ENCODE measurements at regions not wholly inside any gene's neighbourhood (a gene's known extent, or its start where the extent isn't known, plus 50 kb on each side); places are given as distances from the start of the nearest gene placed in this dataset.

DNA sequence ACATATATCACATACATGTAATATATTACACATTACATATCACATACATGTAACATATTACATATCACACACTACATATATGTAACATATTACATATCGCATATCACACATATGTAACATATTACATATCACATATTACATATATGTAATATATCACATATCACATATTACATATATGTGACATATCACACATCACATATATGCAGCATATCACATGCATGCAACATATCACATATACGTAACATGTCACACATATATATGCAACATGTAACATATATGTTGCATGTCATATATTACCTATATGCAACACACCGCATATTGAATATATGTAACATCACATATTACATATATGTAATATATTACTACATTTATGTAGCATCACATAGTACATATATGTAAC lies 211.2 kb downstream of the ARL6IP6 start:
- Histone ChIP-seq H3K27me3 (ENCODE audit: control insufficient read depth, insufficient read depth, low read length) (no peaks in the 10 kb centered on the region), H3K4me1 (ENCODE audit: control insufficient read depth, insufficient read depth, low read length) (peaks cover 5% of the 10 kb centered on the region), H3K4me3 (ENCODE audit: low read depth, low read length) (no peak overlapping the region), H3K27ac (ENCODE audit: low read depth, low read length) (no peak overlapping the region), H3K36me3 (ENCODE audit: control insufficient read depth, insufficient read depth, low read length) (no peaks in the 10 kb centered on the region), H3K9me3 (ENCODE audit: control insufficient read depth, insufficient read depth, low read length) (no peaks in the 10 kb centered on the region)
- DNase-seq (ENCODE audit: low read depth in 4 of 6, low spot score in 6 of 6), result no peak
- no CpG with 5 or more reads among the region's 3 CpGs for WGBS (ENCODE audit: insufficient coverage)

DNA sequence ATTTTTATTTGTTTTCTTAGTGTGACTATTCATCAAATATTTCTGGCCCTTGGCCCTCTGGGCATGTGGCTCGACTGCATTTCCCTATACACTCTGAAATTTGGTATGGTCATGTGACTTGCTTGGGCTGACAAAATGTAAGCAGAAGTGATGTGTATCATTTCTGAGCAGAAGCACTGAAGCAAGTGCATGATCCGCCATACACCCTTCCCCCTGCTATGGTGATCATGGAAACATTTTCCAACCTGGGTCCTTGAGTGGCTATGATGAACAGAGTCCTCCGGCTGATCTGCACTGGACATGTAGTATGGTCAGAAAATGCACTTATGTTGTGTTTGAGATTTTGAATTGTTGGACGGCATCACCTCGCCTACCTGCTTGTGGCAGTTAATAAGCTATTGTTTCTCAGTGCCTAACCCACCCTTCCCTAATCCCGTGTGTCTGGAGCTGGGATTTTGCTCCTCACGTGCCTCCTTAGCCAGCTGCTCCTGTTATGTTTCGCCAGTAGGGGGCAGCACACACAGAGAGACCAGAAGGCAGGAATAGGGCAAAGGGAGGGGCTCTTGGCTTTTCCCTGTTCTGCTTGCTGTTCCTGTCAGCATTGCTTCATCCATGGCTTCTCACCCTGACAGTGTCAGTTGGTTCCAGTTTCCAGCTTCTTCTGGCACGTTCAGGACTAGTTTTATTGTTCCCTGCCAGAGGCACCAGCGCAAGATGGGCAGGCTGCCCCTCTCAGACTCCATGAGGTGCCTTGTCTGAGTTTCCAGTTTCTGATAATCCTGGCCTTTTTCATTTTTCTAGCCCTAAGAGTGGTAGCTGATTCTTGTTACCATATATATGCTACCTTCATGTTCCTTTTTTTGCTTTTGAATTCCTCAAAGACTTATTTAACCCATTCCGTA lies 207.4 kb downstream of the ARL6IP6 start:
- Histone ChIP-seq H3K4me1 (ENCODE audit: control insufficient read depth, insufficient read depth, low read length) (peaks cover 5% of the 10 kb centered on the region), H3K4me3 (ENCODE audit: low read depth, low read length) (no peak overlapping the region), H3K9me3 (ENCODE audit: control insufficient read depth, insufficient read depth, low read length) (no peaks in the 10 kb centered on the region), H3K36me3 (ENCODE audit: control insufficient read depth, insufficient read depth, low read length) (no peaks in the 10 kb centered on the region), H3K27me3 (ENCODE audit: control insufficient read depth, insufficient read depth, low read length) (no peaks in the 10 kb centered on the region), H3K27ac (ENCODE audit: low read depth, low read length) (no peak overlapping the region)
- peak in 3 of 6 donors; percentile 22 to 84 (median 84) for DNase-seq (ENCODE audit: low read depth in 4 of 6, low spot score in 6 of 6)
- 38% methylated on average over 5 of the region's 11 CpGs for WGBS (ENCODE audit: insufficient coverage)

DNA sequence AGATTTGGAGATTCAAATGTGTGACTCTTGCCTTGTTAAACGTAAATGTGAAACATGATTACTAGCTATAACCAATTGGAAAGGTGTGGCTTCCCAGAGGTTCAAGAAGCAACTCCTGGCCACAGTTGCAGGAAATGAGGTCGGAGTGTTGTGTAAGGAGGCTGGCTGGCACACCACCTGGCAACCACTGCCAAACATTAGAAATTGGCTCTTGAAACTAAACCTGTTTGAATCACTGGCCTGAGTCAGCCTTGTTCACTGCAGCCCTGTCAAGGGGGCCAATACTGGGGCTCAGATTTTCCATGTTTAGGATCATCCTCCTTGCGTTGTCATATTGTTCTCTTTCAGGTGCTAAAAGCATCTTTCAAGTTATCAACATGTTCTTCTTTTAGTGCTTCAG lies 206.3 kb downstream of the ARL6IP6 start:
- H3K27ac ChIP-seq (ENCODE audit: low read depth, low read length), result no peak overlapping the region
- H3K9me3 ChIP-seq (ENCODE audit: control insufficient read depth, insufficient read depth, low read length), result no peaks in the 10 kb centered on the region
- no peaks in the 10 kb centered on the region for H3K36me3 ChIP-seq (ENCODE audit: control insufficient read depth, insufficient read depth, low read length)
- 90% methylated on average over 1 of the region's 3 CpGs for WGBS (ENCODE audit: insufficient coverage)
- no peak for DNase-seq (ENCODE audit: low read depth in 4 of 6, low spot score in 6 of 6)
- H3K4me3 ChIP-seq (ENCODE audit: low read depth, low read length), result no peak overlapping the region
- H3K4me1 ChIP-seq (ENCODE audit: control insufficient read depth, insufficient read depth, low read length), result peaks cover 5% of the 10 kb centered on the region
- no peaks in the 10 kb centered on the region for H3K27me3 ChIP-seq (ENCODE audit: control insufficient read depth, insufficient read depth, low read length)

DNA sequence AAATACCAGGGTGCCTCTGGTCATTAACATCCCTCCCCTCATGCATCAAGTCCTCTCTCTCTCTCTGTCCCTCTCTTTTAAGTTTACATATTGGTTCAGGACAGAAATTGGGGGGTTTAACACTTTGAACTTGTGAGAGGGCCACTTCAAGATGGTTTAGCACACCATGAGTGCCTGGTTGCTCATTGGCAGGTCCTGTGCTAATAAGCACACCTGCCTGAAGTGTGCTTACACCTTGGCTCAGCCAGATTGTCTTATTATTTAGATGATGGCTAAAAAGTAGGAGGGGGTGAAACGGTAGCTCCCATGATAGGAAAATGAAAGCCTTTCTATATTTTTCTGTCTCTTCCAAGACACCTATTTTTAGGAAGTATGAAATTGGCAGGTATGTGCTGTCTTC lies 205.8 kb downstream of the ARL6IP6 start:
- no peaks in the 10 kb centered on the region for H3K9me3 ChIP-seq (ENCODE audit: control insufficient read depth, insufficient read depth, low read length)
- no CpG with 5 or more reads among the region's 1 CpG for WGBS (ENCODE audit: insufficient coverage)
- DNase-seq (ENCODE audit: low read depth in 4 of 6, low spot score in 6 of 6), result no peak
- no peak overlapping the region for H3K27ac ChIP-seq (ENCODE audit: low read depth, low read length)
- no peaks in the 10 kb centered on the region for H3K27me3 ChIP-seq (ENCODE audit: control insufficient read depth, insufficient read depth, low read length)
- H3K36me3 ChIP-seq (ENCODE audit: control insufficient read depth, insufficient read depth, low read length), result no peaks in the 10 kb centered on the region
- H3K4me1 ChIP-seq (ENCODE audit: control insufficient read depth, insufficient read depth, low read length), result peaks cover 5% of the 10 kb centered on the region
- no peak overlapping the region for H3K4me3 ChIP-seq (ENCODE audit: low read depth, low read length)

DNA sequence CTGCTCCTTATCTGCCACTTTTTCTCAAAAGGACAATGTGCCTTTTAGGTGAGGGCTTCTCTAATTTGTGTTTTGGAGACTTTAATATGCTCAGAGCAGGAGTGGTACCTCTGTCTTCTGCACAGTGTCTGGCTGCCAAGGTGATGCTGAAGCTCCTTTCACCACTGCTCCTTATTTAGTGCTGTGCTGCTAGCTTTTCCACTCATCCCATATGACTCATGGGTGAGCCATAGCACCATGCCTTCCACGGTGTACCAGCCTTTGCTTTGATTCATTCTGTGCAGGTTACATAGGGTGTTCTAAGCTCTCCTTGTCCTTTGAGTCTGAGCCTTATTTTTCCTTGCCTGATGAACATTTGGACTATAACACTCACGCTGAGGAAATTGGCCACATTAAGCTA lies 202.4 kb downstream of the ARL6IP6 start:
- H3K4me1 ChIP-seq (ENCODE audit: control insufficient read depth, insufficient read depth, low read length), result peaks cover 2% of the 10 kb centered on the region
- H3K9me3 ChIP-seq (ENCODE audit: control insufficient read depth, insufficient read depth, low read length), result no peaks in the 10 kb centered on the region
- no peaks in the 10 kb centered on the region for H3K36me3 ChIP-seq (ENCODE audit: control insufficient read depth, insufficient read depth, low read length)
- 57% methylated on average over 1 of the region's 2 CpGs for WGBS (ENCODE audit: insufficient coverage)
- H3K27me3 ChIP-seq (ENCODE audit: control insufficient read depth, insufficient read depth, low read length), result no peaks in the 10 kb centered on the region
- H3K4me3 ChIP-seq (ENCODE audit: low read depth, low read length), result no peak overlapping the region
- H3K27ac ChIP-seq (ENCODE audit: low read depth, low read length), result no peak overlapping the region
- no peak for DNase-seq (ENCODE audit: low read depth in 4 of 6, low spot score in 6 of 6)

DNA sequence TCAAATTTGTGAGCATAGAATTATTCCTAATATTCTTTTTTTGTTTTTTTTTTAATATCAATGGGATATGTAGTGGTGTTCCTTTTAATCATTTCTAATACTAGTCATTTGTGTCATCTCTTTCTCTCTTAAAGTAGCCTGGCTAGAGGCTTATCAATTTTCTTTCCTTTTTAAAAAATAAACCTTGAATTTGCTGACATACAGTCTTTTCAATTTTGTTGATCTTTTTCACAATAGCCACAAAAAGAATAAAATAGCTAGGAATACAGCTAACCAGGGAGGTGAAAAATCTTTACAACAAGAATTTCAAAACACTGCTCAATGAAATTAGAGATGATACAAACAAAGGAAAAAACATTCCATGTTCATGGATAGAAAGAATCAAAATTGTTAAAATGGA lies 192.6 kb downstream of the ARL6IP6 start:
- Histone ChIP-seq H3K4me1 (ENCODE audit: control insufficient read depth, insufficient read depth, low read length) (no peaks in the 10 kb centered on the region), H3K27me3 (ENCODE audit: control insufficient read depth, insufficient read depth, low read length) (no peaks in the 10 kb centered on the region), H3K36me3 (ENCODE audit: control insufficient read depth, insufficient read depth, low read length) (no peaks in the 10 kb centered on the region), H3K27ac (ENCODE audit: low read depth, low read length) (no peak overlapping the region), H3K4me3 (ENCODE audit: low read depth, low read length) (no peak overlapping the region), H3K9me3 (ENCODE audit: control insufficient read depth, insufficient read depth, low read length) (no peaks in the 10 kb centered on the region)
- DNase-seq (ENCODE audit: low read depth in 4 of 6, low spot score in 6 of 6), result no peak

DNA sequence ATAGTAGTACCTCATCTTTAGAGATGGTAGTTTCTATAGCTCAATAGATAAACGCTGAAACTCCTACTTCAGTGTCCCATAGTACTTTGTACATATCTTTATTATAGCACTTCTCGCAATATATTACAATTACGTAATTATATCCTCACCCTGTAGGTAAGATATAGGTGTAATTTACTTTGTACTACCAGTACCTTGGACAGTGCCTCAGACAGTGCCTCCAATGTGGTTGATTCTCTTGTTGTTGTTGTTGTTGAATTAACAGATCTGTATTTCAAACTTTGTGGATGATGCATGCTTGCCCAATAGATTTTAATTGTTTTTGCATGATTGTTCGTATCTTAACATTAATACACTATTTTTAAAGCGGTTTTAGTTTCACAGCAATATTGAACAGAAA lies 188.6 kb downstream of the ARL6IP6 start:
- no peaks in the 10 kb centered on the region for H3K36me3 ChIP-seq (ENCODE audit: control insufficient read depth, insufficient read depth, low read length)
- H3K4me1 ChIP-seq (ENCODE audit: control insufficient read depth, insufficient read depth, low read length), result no peaks in the 10 kb centered on the region
- DNase-seq (ENCODE audit: low read depth in 4 of 6, low spot score in 6 of 6), result no peak
- no peaks in the 10 kb centered on the region for H3K27me3 ChIP-seq (ENCODE audit: control insufficient read depth, insufficient read depth, low read length)
- H3K9me3 ChIP-seq (ENCODE audit: control insufficient read depth, insufficient read depth, low read length), result no peaks in the 10 kb centered on the region
- no peak overlapping the region for H3K4me3 ChIP-seq (ENCODE audit: low read depth, low read length)
- H3K27ac ChIP-seq (ENCODE audit: low read depth, low read length), result no peak overlapping the region
- 80% methylated on average over 1 of the region's 5 CpGs for WGBS (ENCODE audit: insufficient coverage)

DNA sequence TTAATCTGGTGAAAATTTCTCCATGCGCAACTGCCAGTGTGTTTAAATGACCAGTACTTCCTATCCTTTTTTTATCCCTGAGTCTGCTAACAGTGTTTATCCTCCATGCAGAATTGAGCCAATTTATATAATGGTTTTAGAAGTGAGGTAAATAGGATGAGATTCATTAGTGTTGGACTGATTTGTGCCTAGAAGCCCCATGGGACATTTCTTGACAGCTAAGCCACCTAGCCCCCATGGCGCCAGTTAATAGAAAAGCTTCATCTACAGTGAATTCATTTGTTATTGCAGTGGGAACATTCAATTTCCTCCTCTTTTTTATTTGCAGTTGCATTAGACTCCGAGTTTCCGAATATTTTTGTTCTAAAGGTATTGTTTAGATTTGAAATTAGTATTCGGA lies 175.6 kb downstream of the ARL6IP6 start:
- no peaks in the 10 kb centered on the region for H3K9me3 ChIP-seq (ENCODE audit: control insufficient read depth, insufficient read depth, low read length)
- H3K4me3 ChIP-seq (ENCODE audit: low read depth, low read length), result no peak overlapping the region
- no peaks in the 10 kb centered on the region for H3K27me3 ChIP-seq (ENCODE audit: control insufficient read depth, insufficient read depth, low read length)
- no peak overlapping the region for H3K27ac ChIP-seq (ENCODE audit: low read depth, low read length)
- no peaks in the 10 kb centered on the region for H3K36me3 ChIP-seq (ENCODE audit: control insufficient read depth, insufficient read depth, low read length)
- DNase-seq (ENCODE audit: low read depth in 4 of 6, low spot score in 6 of 6), result peak in 2 of 6 donors; percentile 8 to 79
- no peaks in the 10 kb centered on the region for H3K4me1 ChIP-seq (ENCODE audit: control insufficient read depth, insufficient read depth, low read length)
- WGBS (ENCODE audit: insufficient coverage), result 75% methylated on average over 1 of the region's 5 CpGs

DNA sequence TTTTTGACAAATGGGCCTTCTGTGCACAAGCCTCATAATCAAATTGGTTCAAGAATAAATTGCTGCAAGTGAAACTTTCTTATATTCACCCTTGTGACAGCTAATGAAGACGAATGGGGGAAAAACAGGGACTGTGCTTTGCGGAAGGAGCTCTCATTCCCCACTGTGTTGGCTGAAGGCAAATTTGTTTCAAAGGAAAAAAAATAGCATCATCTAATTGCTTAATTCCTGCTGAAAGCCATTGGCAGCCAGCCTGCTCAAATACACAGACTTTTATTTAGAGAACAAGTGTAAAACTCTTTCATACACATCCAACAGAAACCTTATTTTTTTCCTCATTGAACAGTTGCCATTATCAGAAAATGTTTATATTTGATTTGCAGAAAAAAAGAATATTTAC lies 172.3 kb downstream of the ARL6IP6 start:
- Histone ChIP-seq H3K27me3 (ENCODE audit: control insufficient read depth, insufficient read depth, low read length) (no peaks in the 10 kb centered on the region), H3K36me3 (ENCODE audit: control insufficient read depth, insufficient read depth, low read length) (no peaks in the 10 kb centered on the region), H3K4me1 (ENCODE audit: control insufficient read depth, insufficient read depth, low read length) (no peaks in the 10 kb centered on the region), H3K27ac (ENCODE audit: low read depth, low read length) (no peak overlapping the region), H3K4me3 (ENCODE audit: low read depth, low read length) (no peak overlapping the region), H3K9me3 (ENCODE audit: control insufficient read depth, insufficient read depth, low read length) (no peaks in the 10 kb centered on the region)
- WGBS (ENCODE audit: insufficient coverage), result no CpG with 5 or more reads among the region's 2 CpGs
- peak in 3 of 6 donors; percentile 29 to 87 (median 79) for DNase-seq (ENCODE audit: low read depth in 4 of 6, low spot score in 6 of 6)

DNA sequence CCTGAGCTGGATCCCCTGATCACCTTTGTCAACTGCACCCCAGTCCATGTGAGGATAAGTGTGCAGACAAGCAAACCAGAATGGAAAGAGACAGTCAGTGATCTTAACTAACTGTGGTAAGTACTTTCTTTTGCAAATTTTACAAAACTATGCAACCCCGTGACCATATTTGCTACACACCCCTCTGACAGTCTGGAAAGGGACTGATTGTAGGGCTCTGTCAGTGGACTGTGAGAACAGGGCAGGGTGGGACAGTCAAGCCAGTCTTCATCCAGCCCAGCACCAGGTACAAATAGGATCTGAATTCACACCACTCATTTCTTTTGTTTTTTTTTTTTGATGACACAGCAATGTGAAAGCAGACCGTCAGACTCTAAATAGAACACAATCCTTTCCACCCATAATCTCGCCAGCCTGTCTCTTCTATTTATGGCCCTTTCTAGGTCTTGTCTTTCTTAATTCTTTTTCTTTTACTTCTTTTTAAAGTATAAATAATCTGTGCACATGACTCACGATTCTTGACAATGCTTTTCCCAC lies 165.6 kb downstream of the ARL6IP6 start:
- Histone ChIP-seq H3K4me1 (ENCODE audit: control insufficient read depth, insufficient read depth, low read length) (no peaks in the 10 kb centered on the region), H3K27me3 (ENCODE audit: control insufficient read depth, insufficient read depth, low read length) (no peaks in the 10 kb centered on the region), H3K4me3 (ENCODE audit: low read depth, low read length) (no peak overlapping the region), H3K27ac (ENCODE audit: low read depth, low read length) (no peak overlapping the region), H3K9me3 (ENCODE audit: control insufficient read depth, insufficient read depth, low read length) (no peaks in the 10 kb centered on the region), H3K36me3 (ENCODE audit: control insufficient read depth, insufficient read depth, low read length) (no peaks in the 10 kb centered on the region)
- 100% methylated on average over 1 of the region's 4 CpGs for WGBS (ENCODE audit: insufficient coverage)
- DNase-seq (ENCODE audit: low read depth in 4 of 6, low spot score in 6 of 6), result no peak
